SK-N-SH treated with all-trans-retinoic acid at 6 μM for 48 hours (cell line): ENCODE measurements at regions not wholly inside any gene's neighbourhood (a gene's known extent, or its start where the extent isn't known, plus 50 kb on each side); places are given as distances from the start of the nearest gene placed in this dataset.

Experiments used
- ATAC-seq: fragments of 200-7000 bp; cut with Tn5 transposase; 3 replicates; pipeline ENCODE4 v1.9.1; 2020; ENCODE audit warnings: mild to moderate bottlenecking, moderate library complexity
- ARNTL ChIP-seq: fragments of 450-650 bp; formaldehyde crosslinking; IDR thresholded peaks from 2 replicates; pipeline ENCODE4 v1.5.0; 2020; ENCODE audit warnings: low read depth, mild to moderate bottlenecking, moderate library complexity, borderline replicate concordance
- BACH2 ChIP-seq: fragments of 250-450 bp; sonication (Bioruptor Pico); IDR thresholded peaks from 2 replicates; pipeline ENCODE4 v1.9.0; 2021; ENCODE audit warnings: mild to moderate bottlenecking, borderline replicate concordance
- CSDC2 ChIP-seq: fragments of 250-450 bp; sonication (Bioruptor Pico); IDR thresholded peaks from 2 replicates; pipeline ENCODE4 v1.5.0; 2020; ENCODE audit warnings: mild to moderate bottlenecking, moderate library complexity
- ESRRG ChIP-seq: fragments of 250-450 bp; sonication (Bioruptor Pico); IDR thresholded peaks from 2 replicates; pipeline ENCODE4 v1.6.1; 2021; ENCODE audit warnings: mild to moderate bottlenecking
- OSR1 ChIP-seq: fragments of 250-450 bp; sonication (Bioruptor Pico); IDR thresholded peaks from 2 replicates; pipeline ENCODE4 v1.8.0; 2022; ENCODE audit warnings: moderate library complexity, mild to moderate bottlenecking, inconsistent platforms
- PPARA ChIP-seq: fragments of 250-450 bp; sonication (Bioruptor Pico); IDR thresholded peaks from 2 replicates; pipeline ENCODE4 v1.5.0; 2020; ENCODE audit warnings: mild to moderate bottlenecking, borderline replicate concordance
- RARB ChIP-seq: fragments of 250-450 bp; sonication (Bioruptor Pico); IDR thresholded peaks from 2 replicates; pipeline ENCODE4 v1.8.0; 2021; ENCODE audit warnings: mild to moderate bottlenecking, moderate library complexity
- SNAI2 ChIP-seq: fragments of 250-450 bp; sonication (Bioruptor Pico); IDR thresholded peaks from 2 replicates; pipeline ENCODE4 v1.5.0; 2020; ENCODE audit warnings: mild to moderate bottlenecking, moderate library complexity
- TCF4 ChIP-seq: fragments of 250-450 bp; sonication (Bioruptor Pico); IDR thresholded peaks from 2 replicates; pipeline ENCODE4 v1.8.0; 2021; ENCODE audit warnings: mild to moderate bottlenecking, moderate library complexity, borderline replicate concordance
- TOX ChIP-seq: fragments of 250-450 bp; sonication (Bioruptor Pico); IDR thresholded peaks from 2 replicates; pipeline ENCODE4 v1.8.0; 2021; ENCODE audit warnings: mild to moderate bottlenecking, moderate library complexity, borderline replicate concordance
- ZC3H10 ChIP-seq: fragments of 250-450 bp; sonication (Bioruptor Pico); IDR thresholded peaks from 2 replicates; pipeline ENCODE4 v1.5.1; 2021; ENCODE audit warnings: mild to moderate bottlenecking, moderate library complexity
- ZFP3 ChIP-seq: fragments of 250-450 bp; sonication (Bioruptor Pico); IDR thresholded peaks from 2 replicates; pipeline ENCODE4 v1.5.0; 2020; ENCODE audit warnings: mild to moderate bottlenecking, moderate library complexity
- ZNF565 ChIP-seq: fragments of 450-650 bp; formaldehyde crosslinking; conservative IDR thresholded peaks from 2 replicates; pipeline ENCODE4 v1.5.0; 2020; ENCODE audit warnings: low read depth, mild to moderate bottlenecking, moderate library complexity
- ZNF70 ChIP-seq: fragments of 450-650 bp; formaldehyde crosslinking; IDR thresholded peaks from 2 replicates; pipeline ENCODE4 v1.5.0; 2020; ENCODE audit warnings: mild to moderate bottlenecking, moderate library complexity
- ZNF8 ChIP-seq: fragments of 450-650 bp; formaldehyde crosslinking; IDR thresholded peaks from 2 replicates; pipeline ENCODE4 v1.5.0; 2020; ENCODE audit warnings: mild to moderate bottlenecking, moderate library complexity
- TF ChIP-seq, protein P1 (sequence below): fragments of 250-450 bp; sonication (Bioruptor Pico); IDR thresholded peaks from 2 replicates; pipeline ENCODE4 v1.8.0; 2021; ENCODE audit warnings: low read depth, mild to moderate bottlenecking, moderate library complexity, borderline replicate concordance
- TF ChIP-seq, protein P2 (sequence below): fragments of 250-450 bp; sonication (Bioruptor Pico); IDR thresholded peaks from 2 replicates; pipeline ENCODE4 v1.5.0; 2020; ENCODE audit warnings: mild to moderate bottlenecking, moderate library complexity
- TF ChIP-seq, protein P3 (sequence below): fragments of 250-450 bp; sonication (Bioruptor Pico); IDR thresholded peaks from 2 replicates; pipeline ENCODE4 v1.5.1; 2021; ENCODE audit warnings: mild to moderate bottlenecking, moderate library complexity
- TF ChIP-seq, protein P4 (sequence below): fragments of 250-450 bp; sonication (Bioruptor Pico); IDR thresholded peaks from 2 replicates; pipeline ENCODE4 v1.8.0; 2020; ENCODE audit warnings: mild to moderate bottlenecking, moderate library complexity, borderline replicate concordance
- TF ChIP-seq, protein P5 (sequence below): fragments of 250-450 bp; sonication (Bioruptor Pico); IDR thresholded peaks from 2 replicates; pipeline ENCODE4 v1.5.1; 2020; ENCODE audit warnings: low read depth, mild to moderate bottlenecking, moderate library complexity

DNA sequence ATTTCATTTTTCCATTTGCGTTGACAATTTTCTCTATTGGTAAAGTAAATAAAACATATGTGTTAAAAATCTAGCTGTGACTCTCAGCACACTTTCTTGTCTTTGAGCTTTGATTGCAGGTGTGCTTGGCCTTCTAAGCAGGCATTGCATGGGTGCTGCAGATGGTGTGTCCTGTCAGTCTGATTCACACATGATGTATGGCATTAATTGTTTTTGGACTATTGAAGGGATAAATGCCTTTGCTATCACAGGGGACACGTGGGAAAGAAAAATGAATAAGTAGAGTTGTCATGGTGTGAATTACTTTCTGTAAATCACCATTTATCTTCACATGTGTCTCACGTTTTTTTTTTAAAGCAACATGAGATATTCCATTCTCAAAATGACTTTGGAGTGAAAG, 211.3 kb upstream of the NAV3 start:
- TF ChIP-seq, protein P1, sequence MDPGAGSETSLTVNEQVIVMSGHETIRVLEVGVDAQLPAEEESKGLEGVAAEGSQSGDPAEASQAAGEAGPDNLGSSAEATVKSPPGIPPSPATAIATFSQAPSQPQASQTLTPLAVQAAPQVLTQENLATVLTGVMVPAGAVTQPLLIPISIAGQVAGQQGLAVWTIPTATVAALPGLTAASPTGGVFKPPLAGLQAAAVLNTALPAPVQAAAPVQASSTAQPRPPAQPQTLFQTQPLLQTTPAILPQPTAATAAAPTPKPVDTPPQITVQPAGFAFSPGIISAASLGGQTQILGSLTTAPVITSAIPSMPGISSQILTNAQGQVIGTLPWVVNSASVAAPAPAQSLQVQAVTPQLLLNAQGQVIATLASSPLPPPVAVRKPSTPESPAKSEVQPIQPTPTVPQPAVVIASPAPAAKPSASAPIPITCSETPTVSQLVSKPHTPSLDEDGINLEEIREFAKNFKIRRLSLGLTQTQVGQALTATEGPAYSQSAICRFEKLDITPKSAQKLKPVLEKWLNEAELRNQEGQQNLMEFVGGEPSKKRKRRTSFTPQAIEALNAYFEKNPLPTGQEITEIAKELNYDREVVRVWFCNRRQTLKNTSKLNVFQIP (CRISPR knock-in tag): no peak
- TF ChIP-seq ZC3H10 (CRISPR knock-in tag) (no peak), OSR1 (CRISPR knock-in tag) (no peak), ZNF70 (CRISPR knock-in tag) (no peak)
- TF ChIP-seq, all 23 proteins: peak for 0
- no peak for ATAC-seq

DNA sequence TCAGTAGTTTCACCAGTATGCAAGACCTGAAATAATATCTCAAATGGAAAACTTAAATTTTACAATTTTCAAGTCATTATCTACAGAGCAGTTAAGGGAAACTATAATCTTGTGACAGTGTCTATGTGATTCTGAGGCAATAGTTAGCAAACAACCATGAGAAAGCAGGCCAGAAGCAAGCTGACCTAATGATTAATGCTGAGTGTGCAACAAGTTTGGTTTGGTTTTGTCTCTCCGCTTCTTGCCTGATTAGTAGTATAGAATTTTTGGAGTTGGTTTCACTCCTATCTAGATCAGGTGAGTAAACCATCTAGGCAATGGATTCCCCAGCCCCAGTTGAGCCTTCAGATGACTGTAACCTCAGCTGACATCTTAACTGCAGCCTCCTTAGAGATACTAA, 212.9 kb upstream of the NAV3 start:
- no peak for ATAC-seq
- TF ChIP-seq BACH2 (CRISPR knock-in tag) (no peak), ZNF8 (CRISPR knock-in tag) (no peak), ESRRG (CRISPR knock-in tag) (no peak), TCF4 (CRISPR knock-in tag) (no peak), CSDC2 (no peak), TOX (CRISPR knock-in tag) (no peak), ZC3H10 (CRISPR knock-in tag) (no peak)
- TF ChIP-seq, protein P2, sequence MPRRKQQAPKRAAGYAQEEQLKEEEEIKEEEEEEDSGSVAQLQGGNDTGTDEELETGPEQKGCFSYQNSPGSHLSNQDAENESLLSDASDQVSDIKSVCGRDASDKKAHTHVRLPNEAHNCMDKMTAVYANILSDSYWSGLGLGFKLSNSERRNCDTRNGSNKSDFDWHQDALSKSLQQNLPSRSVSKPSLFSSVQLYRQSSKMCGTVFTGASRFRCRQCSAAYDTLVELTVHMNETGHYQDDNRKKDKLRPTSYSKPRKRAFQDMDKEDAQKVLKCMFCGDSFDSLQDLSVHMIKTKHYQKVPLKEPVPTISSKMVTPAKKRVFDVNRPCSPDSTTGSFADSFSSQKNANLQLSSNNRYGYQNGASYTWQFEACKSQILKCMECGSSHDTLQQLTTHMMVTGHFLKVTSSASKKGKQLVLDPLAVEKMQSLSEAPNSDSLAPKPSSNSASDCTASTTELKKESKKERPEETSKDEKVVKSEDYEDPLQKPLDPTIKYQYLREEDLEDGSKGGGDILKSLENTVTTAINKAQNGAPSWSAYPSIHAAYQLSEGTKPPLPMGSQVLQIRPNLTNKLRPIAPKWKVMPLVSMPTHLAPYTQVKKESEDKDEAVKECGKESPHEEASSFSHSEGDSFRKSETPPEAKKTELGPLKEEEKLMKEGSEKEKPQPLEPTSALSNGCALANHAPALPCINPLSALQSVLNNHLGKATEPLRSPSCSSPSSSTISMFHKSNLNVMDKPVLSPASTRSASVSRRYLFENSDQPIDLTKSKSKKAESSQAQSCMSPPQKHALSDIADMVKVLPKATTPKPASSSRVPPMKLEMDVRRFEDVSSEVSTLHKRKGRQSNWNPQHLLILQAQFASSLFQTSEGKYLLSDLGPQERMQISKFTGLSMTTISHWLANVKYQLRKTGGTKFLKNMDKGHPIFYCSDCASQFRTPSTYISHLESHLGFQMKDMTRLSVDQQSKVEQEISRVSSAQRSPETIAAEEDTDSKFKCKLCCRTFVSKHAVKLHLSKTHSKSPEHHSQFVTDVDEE (CRISPR knock-in tag): no peak
- TF ChIP-seq, protein P3, sequence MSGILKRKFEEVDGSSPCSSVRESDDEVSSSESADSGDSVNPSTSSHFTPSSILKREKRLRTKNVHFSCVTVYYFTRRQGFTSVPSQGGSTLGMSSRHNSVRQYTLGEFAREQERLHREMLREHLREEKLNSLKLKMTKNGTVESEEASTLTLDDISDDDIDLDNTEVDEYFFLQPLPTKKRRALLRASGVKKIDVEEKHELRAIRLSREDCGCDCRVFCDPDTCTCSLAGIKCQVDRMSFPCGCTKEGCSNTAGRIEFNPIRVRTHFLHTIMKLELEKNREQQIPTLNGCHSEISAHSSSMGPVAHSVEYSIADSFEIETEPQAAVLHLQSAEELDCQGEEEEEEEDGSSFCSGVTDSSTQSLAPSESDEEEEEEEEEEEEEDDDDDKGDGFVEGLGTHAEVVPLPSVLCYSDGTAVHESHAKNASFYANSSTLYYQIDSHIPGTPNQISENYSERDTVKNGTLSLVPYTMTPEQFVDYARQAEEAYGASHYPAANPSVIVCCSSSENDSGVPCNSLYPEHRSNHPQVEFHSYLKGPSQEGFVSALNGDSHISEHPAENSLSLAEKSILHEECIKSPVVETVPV: no peak
- TF ChIP-seq, protein P4, sequence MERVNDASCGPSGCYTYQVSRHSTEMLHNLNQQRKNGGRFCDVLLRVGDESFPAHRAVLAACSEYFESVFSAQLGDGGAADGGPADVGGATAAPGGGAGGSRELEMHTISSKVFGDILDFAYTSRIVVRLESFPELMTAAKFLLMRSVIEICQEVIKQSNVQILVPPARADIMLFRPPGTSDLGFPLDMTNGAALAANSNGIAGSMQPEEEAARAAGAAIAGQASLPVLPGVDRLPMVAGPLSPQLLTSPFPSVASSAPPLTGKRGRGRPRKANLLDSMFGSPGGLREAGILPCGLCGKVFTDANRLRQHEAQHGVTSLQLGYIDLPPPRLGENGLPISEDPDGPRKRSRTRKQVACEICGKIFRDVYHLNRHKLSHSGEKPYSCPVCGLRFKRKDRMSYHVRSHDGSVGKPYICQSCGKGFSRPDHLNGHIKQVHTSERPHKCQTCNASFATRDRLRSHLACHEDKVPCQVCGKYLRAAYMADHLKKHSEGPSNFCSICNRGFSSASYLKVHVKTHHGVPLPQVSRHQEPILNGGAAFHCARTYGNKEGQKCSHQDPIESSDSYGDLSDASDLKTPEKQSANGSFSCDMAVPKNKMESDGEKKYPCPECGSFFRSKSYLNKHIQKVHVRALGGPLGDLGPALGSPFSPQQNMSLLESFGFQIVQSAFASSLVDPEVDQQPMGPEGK (CRISPR knock-in tag): no peak

DNA sequence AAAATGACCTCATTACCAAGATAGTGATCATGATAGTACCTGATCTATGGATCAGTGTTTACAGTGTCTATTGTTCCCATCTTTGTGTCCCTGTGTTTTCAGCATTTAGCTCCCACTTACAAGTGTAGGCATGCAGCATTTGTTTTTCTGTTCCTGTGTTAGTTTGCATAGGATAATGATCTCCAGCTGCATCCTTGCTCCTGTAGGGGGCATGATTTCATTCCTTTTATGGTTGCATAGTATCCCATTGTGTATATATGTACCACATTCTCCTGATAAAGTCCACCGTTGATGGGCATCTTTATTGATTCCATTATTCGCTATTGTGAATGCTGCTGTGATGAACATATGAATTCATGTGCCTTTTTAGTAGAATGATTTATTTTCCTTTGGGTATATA, 215.4 kb upstream of the NAV3 start:
- ATAC-seq: peak; percentile 63; the same call in 2 of the 3 replicates
- TF ChIP-seq, protein P3: no peak
- TF ChIP-seq, protein P2 (CRISPR knock-in tag): no peak
- TF ChIP-seq ZC3H10 (CRISPR knock-in tag): no peak

DNA sequence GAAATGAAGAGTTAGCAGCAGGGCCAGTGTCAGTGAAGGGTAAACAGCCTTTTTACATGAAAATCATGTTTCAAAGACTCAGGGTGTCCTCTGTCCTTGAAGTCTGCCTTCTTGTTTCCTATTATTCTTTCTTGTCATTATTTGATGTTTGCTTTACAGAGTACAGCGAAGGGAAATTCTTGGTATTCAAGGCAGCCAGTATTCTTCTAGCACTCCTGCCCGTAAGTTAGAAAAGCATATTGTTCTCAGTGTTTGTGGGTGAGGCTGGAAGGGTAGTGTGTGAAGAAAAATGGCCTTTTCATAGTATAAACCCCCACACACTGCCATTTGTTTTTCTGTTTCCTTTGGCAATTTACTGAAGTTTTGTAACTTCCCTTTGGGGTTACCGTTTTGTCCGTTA, 217.3 kb upstream of the NAV3 start:
- no peak for ATAC-seq
- TF ChIP-seq ARNTL (CRISPR knock-in tag): no peak
- TF ChIP-seq TCF4 (CRISPR knock-in tag): no peak
- TF ChIP-seq ZNF8 (CRISPR knock-in tag): no peak
- TF ChIP-seq, protein P1 (CRISPR knock-in tag): no peak
- no peak for TF ChIP-seq SNAI2 (CRISPR knock-in tag)
- no peak for TF ChIP-seq ZNF565 (CRISPR knock-in tag)
- TF ChIP-seq, protein P5, sequence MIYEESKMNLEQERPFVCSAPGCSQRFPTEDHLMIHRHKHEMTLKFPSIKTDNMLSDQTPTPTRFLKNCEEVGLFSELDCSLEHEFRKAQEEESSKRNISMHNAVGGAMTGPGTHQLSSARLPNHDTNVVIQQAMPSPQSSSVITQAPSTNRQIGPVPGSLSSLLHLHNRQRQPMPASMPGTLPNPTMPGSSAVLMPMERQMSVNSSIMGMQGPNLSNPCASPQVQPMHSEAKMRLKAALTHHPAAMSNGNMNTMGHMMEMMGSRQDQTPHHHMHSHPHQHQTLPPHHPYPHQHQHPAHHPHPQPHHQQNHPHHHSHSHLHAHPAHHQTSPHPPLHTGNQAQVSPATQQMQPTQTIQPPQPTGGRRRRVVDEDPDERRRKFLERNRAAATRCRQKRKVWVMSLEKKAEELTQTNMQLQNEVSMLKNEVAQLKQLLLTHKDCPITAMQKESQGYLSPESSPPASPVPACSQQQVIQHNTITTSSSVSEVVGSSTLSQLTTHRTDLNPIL (CRISPR knock-in tag): no peak
- TF ChIP-seq RARB (CRISPR knock-in tag): no peak
- TF ChIP-seq ZC3H10 (CRISPR knock-in tag): no peak
- no peak for TF ChIP-seq CSDC2
- no peak for TF ChIP-seq ZFP3
- TF ChIP-seq PPARA (CRISPR knock-in tag): no peak
- no peak for TF ChIP-seq BACH2 (CRISPR knock-in tag)
